ENCODE measurements at regions not wholly inside any gene's neighbourhood (a gene's known extent, or its start where the extent isn't known, plus 50 kb on each side); places are given as distances from the start of the nearest gene placed in this dataset.
"Not testable (repeated sequence)": the region's sequence is repeated elsewhere in the genome, so short reads cannot be mapped to it uniquely, and the experiment has no call there.

GRCh38 chr6:119407156-119407555 lies 57.6 kb upstream of the MAN1A1 start:
- TF ChIP-seq POLR2A (IDR thresholded peaks at IDR 0.05) (no peak), EP300 (IDR thresholded peaks at IDR 0.05) (no peak), CTCF (IDR thresholded peaks at IDR 0.05) (no peak), POLR2AphosphoS5 (IDR thresholded peaks at IDR 0.05) (no peak)
- H3K27ac ChIP-seq: no peak overlapping the region
- H3K4me1 ChIP-seq: no peaks in the 10 kb centered on the region
- 68 to 78% methylated on average over 4 of the region's 4 CpGs for WGBS, 2 donors
- no peaks in the 10 kb centered on the region for H3K36me3 ChIP-seq
- H3K27me3 ChIP-seq: no peaks in the 10 kb centered on the region
- H3K9me3 ChIP-seq: no peaks in the 10 kb centered on the region
- H3K4me3 ChIP-seq: no peak overlapping the region
- intact Hi-C loops (cut with DNase I): no loop called here
- no peak for DNase-seq

DNA sequence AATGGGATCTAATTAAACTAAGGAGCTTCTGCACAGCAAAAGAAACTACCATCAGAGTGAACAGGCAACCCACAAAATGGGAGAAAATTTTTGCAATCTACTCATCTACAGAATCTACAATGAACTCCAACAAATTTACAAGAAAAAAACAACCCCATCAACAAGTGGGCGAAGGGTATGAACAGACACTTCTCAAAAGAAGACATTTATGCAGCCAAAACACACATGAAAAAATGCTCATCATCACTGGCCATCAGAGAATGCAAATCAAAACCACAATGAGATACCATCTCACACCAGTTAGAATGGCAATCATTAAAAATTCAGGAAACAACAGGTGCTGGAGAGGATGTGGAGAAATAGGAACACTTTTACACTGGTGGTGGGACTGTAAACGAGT lies 55.6 kb upstream of the MAN1A1 start:
- H3K27ac ChIP-seq; intact Hi-C loops (cut with DNase I); H3K4me1 ChIP-seq; DNase-seq; H3K9me3 ChIP-seq; H3K36me3 ChIP-seq; H3K27me3 ChIP-seq; H3K4me3 ChIP-seq: not testable (repeated sequence)
- WGBS, 2 donors: 68 to 69% methylated on average over 2 of the region's 2 CpGs

Small RNA genes lying in the stretch of these regions (small RNA-seq; reads per million reads assigned to genes)
- 0 reads per million in 3 donors for gene COX6A1P3
- 0 to 0.22 (median 0) reads per million in 3 donors for gene MIR3144
- gene RNA5SP215: 0 to 0.15 (median 0.06) reads per million in 3 donors
- gene RNU6-214P: 0 reads per million in 3 donors

Data from sigmoid colon (tissue), 6 donors.